ENCODE measurements at regions not wholly inside any gene's neighbourhood (a gene's known extent, or its start where the extent isn't known, plus 50 kb on each side); places are given as distances from the start of the nearest gene placed in this dataset.

DNA sequence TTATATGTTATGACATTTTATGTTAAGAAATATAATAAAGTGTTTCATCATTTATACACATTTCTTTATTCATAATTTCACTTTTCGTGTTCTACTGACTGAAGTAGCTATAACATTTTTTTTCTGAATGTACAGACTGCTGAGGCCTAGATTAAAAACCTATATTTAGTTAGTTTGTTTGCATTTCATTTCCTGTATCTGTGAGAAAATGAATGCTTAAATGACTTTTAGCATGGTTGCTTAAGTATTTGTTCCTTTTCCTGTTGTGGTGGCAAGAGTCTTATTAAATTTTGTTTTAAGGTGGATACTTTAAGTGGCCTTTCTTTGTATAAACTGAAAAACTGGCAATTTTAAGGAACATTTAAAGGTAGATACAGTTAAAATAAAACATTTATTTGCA is 779.7 kb upstream of the MAN1A1 start:
- Histone ChIP-seq H3K27me3 (ENCODE audit: insufficient read depth, poor library complexity, severe bottlenecking) (no peaks in the 10 kb centered on the region), H3K27ac (replicated peaks) (no peak overlapping the region), H3K4me3 (replicated peaks; ENCODE audit: insufficient read depth, low read length) (no peak overlapping the region)
- no peak for DNase-seq (ENCODE audit: low read depth in 1 of 2, low spot score in 1 of 2)
- no peak for TF ChIP-seq SPI1 (IDR thresholded peaks at IDR 0.05; ENCODE audit: borderline replicate concordance, low read depth)
- TF ChIP-seq, protein P1, sequence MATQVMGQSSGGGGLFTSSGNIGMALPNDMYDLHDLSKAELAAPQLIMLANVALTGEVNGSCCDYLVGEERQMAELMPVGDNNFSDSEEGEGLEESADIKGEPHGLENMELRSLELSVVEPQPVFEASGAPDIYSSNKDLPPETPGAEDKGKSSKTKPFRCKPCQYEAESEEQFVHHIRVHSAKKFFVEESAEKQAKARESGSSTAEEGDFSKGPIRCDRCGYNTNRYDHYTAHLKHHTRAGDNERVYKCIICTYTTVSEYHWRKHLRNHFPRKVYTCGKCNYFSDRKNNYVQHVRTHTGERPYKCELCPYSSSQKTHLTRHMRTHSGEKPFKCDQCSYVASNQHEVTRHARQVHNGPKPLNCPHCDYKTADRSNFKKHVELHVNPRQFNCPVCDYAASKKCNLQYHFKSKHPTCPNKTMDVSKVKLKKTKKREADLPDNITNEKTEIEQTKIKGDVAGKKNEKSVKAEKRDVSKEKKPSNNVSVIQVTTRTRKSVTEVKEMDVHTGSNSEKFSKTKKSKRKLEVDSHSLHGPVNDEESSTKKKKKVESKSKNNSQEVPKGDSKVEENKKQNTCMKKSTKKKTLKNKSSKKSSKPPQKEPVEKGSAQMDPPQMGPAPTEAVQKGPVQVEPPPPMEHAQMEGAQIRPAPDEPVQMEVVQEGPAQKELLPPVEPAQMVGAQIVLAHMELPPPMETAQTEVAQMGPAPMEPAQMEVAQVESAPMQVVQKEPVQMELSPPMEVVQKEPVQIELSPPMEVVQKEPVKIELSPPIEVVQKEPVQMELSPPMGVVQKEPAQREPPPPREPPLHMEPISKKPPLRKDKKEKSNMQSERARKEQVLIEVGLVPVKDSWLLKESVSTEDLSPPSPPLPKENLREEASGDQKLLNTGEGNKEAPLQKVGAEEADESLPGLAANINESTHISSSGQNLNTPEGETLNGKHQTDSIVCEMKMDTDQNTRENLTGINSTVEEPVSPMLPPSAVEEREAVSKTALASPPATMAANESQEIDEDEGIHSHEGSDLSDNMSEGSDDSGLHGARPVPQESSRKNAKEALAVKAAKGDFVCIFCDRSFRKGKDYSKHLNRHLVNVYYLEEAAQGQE (IDR thresholded peaks at IDR 0.05; ENCODE audit: insufficient replicate concordance, low read depth) = no peak
- no peak for TF ChIP-seq POLR2AphosphoS5 (IDR thresholded peaks at IDR 0.05; ENCODE audit: low read depth)
- TF ChIP-seq GABPA (IDR thresholded peaks at IDR 0.05; ENCODE audit: low read depth) = no peak
- TF ChIP-seq, protein P2, sequence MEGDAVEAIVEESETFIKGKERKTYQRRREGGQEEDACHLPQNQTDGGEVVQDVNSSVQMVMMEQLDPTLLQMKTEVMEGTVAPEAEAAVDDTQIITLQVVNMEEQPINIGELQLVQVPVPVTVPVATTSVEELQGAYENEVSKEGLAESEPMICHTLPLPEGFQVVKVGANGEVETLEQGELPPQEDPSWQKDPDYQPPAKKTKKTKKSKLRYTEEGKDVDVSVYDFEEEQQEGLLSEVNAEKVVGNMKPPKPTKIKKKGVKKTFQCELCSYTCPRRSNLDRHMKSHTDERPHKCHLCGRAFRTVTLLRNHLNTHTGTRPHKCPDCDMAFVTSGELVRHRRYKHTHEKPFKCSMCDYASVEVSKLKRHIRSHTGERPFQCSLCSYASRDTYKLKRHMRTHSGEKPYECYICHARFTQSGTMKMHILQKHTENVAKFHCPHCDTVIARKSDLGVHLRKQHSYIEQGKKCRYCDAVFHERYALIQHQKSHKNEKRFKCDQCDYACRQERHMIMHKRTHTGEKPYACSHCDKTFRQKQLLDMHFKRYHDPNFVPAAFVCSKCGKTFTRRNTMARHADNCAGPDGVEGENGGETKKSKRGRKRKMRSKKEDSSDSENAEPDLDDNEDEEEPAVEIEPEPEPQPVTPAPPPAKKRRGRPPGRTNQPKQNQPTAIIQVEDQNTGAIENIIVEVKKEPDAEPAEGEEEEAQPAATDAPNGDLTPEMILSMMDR (IDR thresholded peaks at IDR 0.05; ENCODE audit: insufficient read depth, low read length) = no peak

DNA sequence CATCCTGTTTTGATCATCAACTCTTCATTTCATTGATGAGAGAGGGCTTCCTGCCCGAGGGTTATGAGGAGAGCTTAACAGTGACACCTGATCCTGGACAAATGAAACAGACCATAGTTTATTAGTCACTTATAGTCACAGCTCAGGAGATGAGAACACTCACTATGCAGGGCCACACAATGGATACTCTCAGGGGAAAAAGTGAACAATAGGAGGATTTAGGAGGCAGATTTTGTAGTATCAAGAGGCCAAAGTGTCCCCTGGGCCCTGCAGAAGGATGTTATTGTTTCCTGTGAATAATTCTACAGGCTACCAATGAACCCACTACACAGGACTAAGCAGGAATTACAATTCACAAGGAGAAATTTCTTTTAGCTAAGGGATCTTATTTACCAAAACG is 772.8 kb upstream of the MAN1A1 start:
- no peak for TF ChIP-seq POLR2AphosphoS5 (IDR thresholded peaks at IDR 0.05; ENCODE audit: low read depth)
- TF ChIP-seq, protein P2 (IDR thresholded peaks at IDR 0.05; ENCODE audit: insufficient read depth, low read length) = no peak
- TF ChIP-seq, protein P1 (IDR thresholded peaks at IDR 0.05; ENCODE audit: insufficient replicate concordance, low read depth) = no peak
- TF ChIP-seq GABPA (IDR thresholded peaks at IDR 0.05; ENCODE audit: low read depth) = no peak
- TF ChIP-seq SPI1 (IDR thresholded peaks at IDR 0.05; ENCODE audit: borderline replicate concordance, low read depth) = no peak
- no peak overlapping the region for H3K4me3 ChIP-seq (replicated peaks; ENCODE audit: insufficient read depth, low read length)
- no peaks in the 10 kb centered on the region for H3K27me3 ChIP-seq (ENCODE audit: insufficient read depth, poor library complexity, severe bottlenecking)
- no peak overlapping the region for H3K27ac ChIP-seq (replicated peaks)
- DNase-seq (ENCODE audit: low read depth in 1 of 2, low spot score in 1 of 2) = no peak

DNA sequence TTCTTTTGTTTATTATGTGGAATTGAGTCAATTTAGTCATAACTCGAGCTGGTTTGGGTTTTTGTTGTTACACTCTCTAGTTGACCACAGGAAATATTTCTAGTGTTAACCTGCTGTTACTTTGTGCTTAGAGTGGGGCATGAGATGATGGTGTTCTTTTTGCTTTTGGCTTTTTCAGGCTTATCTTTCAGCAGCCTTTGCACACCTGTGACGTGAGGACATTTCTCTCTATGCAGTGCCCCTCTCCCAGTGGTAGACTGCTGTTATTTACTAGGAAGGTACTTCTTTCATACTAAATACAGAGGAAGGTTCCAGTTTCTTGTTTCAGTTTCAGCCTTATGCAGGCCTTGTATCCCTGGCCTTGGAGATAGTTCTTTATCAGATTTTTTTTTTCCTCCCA is 766.8 kb upstream of the MAN1A1 start:
- no peak for TF ChIP-seq GABPA (IDR thresholded peaks at IDR 0.05; ENCODE audit: low read depth)
- no peak for TF ChIP-seq SPI1 (IDR thresholded peaks at IDR 0.05; ENCODE audit: borderline replicate concordance, low read depth)
- TF ChIP-seq, protein P2 (IDR thresholded peaks at IDR 0.05; ENCODE audit: insufficient read depth, low read length) = no peak
- no peak for TF ChIP-seq POLR2AphosphoS5 (IDR thresholded peaks at IDR 0.05; ENCODE audit: low read depth)
- TF ChIP-seq, protein P1 (IDR thresholded peaks at IDR 0.05; ENCODE audit: insufficient replicate concordance, low read depth) = no peak
- no peaks in the 10 kb centered on the region for H3K27me3 ChIP-seq (ENCODE audit: insufficient read depth, poor library complexity, severe bottlenecking)
- no peak for DNase-seq (ENCODE audit: low read depth in 1 of 2, low spot score in 1 of 2)
- no peak overlapping the region for H3K4me3 ChIP-seq (replicated peaks; ENCODE audit: insufficient read depth, low read length)
- no peak overlapping the region for H3K27ac ChIP-seq (replicated peaks)

All from HL-60 (cell line).